GM23248 (cell line): ENCODE measurements at regions not wholly inside any gene's neighbourhood (a gene's known extent, or its start where the extent isn't known, plus 50 kb on each side); places are given as distances from the start of the nearest gene placed in this dataset.

Source experiments
- DNase-seq: peaks from one replicate; pipeline ENCODE4 v3.0.0-alpha.2; 2015
- H2AFZ ChIP-seq: fragments of 200-600 bp; sonication (generic); 2 replicates; pipeline ENCODE4 v1.6.1; 2016; ENCODE audit warnings: antibody characterized with exemption
- H3F3A ChIP-seq: fragments of 200-600 bp; sonication (generic); 2 replicates; pipeline ENCODE4 v1.6.1; 2016; ENCODE audit warnings: mild to moderate bottlenecking, antibody characterized with exemption, mixed run types; ENCODE audit not compliant: insufficient read depth
- H3K27ac ChIP-seq: fragments of 200-600 bp; sonication (generic); 2 replicates; pipeline ENCODE4 v1.5.1; 2016; ENCODE audit warnings: mild to moderate bottlenecking
- H3K27me3 ChIP-seq: fragments of 200-600 bp; sonication (generic); replicated peaks from 2 replicates; pipeline ENCODE4 v1.6.1; 2016; ENCODE audit warnings: mild to moderate bottlenecking; ENCODE audit not compliant: insufficient read depth
- H3K36me3 ChIP-seq: fragments of 200-600 bp; sonication (generic); 2 replicates; pipeline ENCODE4 v1.6.1; 2016; ENCODE audit warnings: low read depth, mild to moderate bottlenecking
- H3K4me1 ChIP-seq: fragments of 200-600 bp; sonication (generic); 2 replicates; pipeline ENCODE4 v1.6.1; 2016; ENCODE audit warnings: mild to moderate bottlenecking; ENCODE audit not compliant: insufficient read depth
- H3K4me2 ChIP-seq: fragments of 200-600 bp; sonication (generic); one replicate; pipeline ENCODE4 v1.6.1; 2016; ENCODE audit warnings: mild to moderate bottlenecking; ENCODE audit not compliant: unreplicated experiment
- H3K4me3 ChIP-seq: fragments of 200-600 bp; sonication (generic); 2 replicates; pipeline ENCODE4 v1.5.1; 2016; ENCODE audit warnings: mild to moderate bottlenecking
- H3K79me2 ChIP-seq: fragments of 200-600 bp; sonication (generic); 2 replicates; pipeline ENCODE4 v1.6.1; 2016; ENCODE audit warnings: mild to moderate bottlenecking; ENCODE audit not compliant: insufficient read depth
- H3K9ac ChIP-seq: fragments of 200-600 bp; sonication (generic); 2 replicates; pipeline ENCODE4 v1.6.1; 2016; ENCODE audit warnings: mild to moderate bottlenecking
- H3K9me2 ChIP-seq: fragments of 200-600 bp; sonication (generic); 2 replicates; pipeline ENCODE4 v1.6.1; 2016; ENCODE audit warnings: mixed run types, mild to moderate bottlenecking, moderate library complexity; ENCODE audit not compliant: insufficient read depth
- H3K9me3 ChIP-seq: fragments of 200-600 bp; sonication (generic); one replicate; pipeline ENCODE4 v1.6.1; 2017; ENCODE audit warnings: low read depth
- H4K20me1 ChIP-seq: fragments of 200-600 bp; sonication (generic); 2 replicates; pipeline ENCODE4 v1.6.0; 2016; ENCODE audit not compliant: insufficient read depth
- EZH2 ChIP-seq: fragments of 200-600 bp; sonication (generic); IDR thresholded peaks from 2 replicates; pipeline ENCODE4 v1.6.1; 2018; ENCODE audit warnings: antibody characterized with exemption, mild to moderate bottlenecking; ENCODE audit not compliant: insufficient read depth, poor library complexity, severe bottlenecking
- EZH2phosphoT487 ChIP-seq: fragments of 200-600 bp; sonication (generic); IDR thresholded peaks from 2 replicates; pipeline ENCODE4 v1.6.1; 2018; ENCODE audit warnings: antibody characterized with exemption, moderate library complexity, mild to moderate bottlenecking, low read depth; ENCODE audit not compliant: insufficient read depth
- WGBS, 2 experiments: methylation state at CpG; one replicate each; pipeline ENCODE4 v1.1.6; 2015 to 2017; ENCODE audit warnings: low lambda C conversion rate in 2 of 2, low coverage in 1 of 2; ENCODE audit errors: missing lambda C conversion rate in 2 of 2; 5-methylcytosine and 5-hydroxymethylcytosine counted together
- in situ Hi-C: fragments of 300-500 bp; cut with MboI; formaldehyde crosslinking; loops from 2 replicates; pipeline ENCODE4 v1.15.0; 2020

GRCh38 chr1:82830690-82831380, 1030.1 kb downstream of the ADGRL2 start:
- in situ Hi-C loops, result no loop called here
- no peak overlapping the region for H3K4me3 ChIP-seq
- no peaks in the 10 kb centered on the region for H4K20me1 ChIP-seq
- no peak for DNase-seq
- no peak for TF ChIP-seq EZH2phosphoT487
- no peak for TF ChIP-seq EZH2
- H2AFZ ChIP-seq, result no peak overlapping the region
- no peak overlapping the region for H3K9ac ChIP-seq
- H3K79me2 ChIP-seq, result no peaks in the 10 kb centered on the region
- H3K27ac ChIP-seq, result no peak overlapping the region
- no peaks in the 10 kb centered on the region for H3K9me3 ChIP-seq
- H3K4me1 ChIP-seq, result no peaks in the 10 kb centered on the region
- H3F3A ChIP-seq, result no peaks in the 10 kb centered on the region
- H3K36me3 ChIP-seq, result no peaks in the 10 kb centered on the region
- no peak overlapping the region for H3K4me2 ChIP-seq
- no peaks in the 10 kb centered on the region for H3K9me2 ChIP-seq
- H3K27me3 ChIP-seq, result no peaks in the 10 kb centered on the region
- 90 to 93% methylated on average over 6 of the region's 6 CpGs for WGBS, 2 experiments

GRCh38 chr1:82829527-82829926, 1028.8 kb downstream of the ADGRL2 start:
- no peaks in the 10 kb centered on the region for H3K27me3 ChIP-seq
- no peaks in the 10 kb centered on the region for H3K4me1 ChIP-seq
- no peaks in the 10 kb centered on the region for H3K36me3 ChIP-seq
- no peaks in the 10 kb centered on the region for H4K20me1 ChIP-seq
- TF ChIP-seq EZH2phosphoT487, result no peak
- no peak for TF ChIP-seq EZH2
- H3F3A ChIP-seq, result no peaks in the 10 kb centered on the region
- no peak overlapping the region for H2AFZ ChIP-seq
- H3K4me2 ChIP-seq, result no peak overlapping the region
- WGBS, 2 experiments, result 60 to 73% methylated on average over 1 of the region's 1 CpG
- no peak overlapping the region for H3K4me3 ChIP-seq
- H3K9me2 ChIP-seq, result no peaks in the 10 kb centered on the region
- H3K9ac ChIP-seq, result no peak overlapping the region
- in situ Hi-C loops, result no loop called here
- H3K9me3 ChIP-seq, result no peaks in the 10 kb centered on the region
- no peaks in the 10 kb centered on the region for H3K79me2 ChIP-seq
- no peak for DNase-seq
- H3K27ac ChIP-seq, result no peak overlapping the region

GRCh38 chr1:82823876-82824275, 1023.1 kb downstream of the ADGRL2 start:
- H3K79me2 ChIP-seq, result no peaks in the 10 kb centered on the region
- no peaks in the 10 kb centered on the region for H3K9me3 ChIP-seq
- no peak for DNase-seq
- no peaks in the 10 kb centered on the region for H4K20me1 ChIP-seq
- no peak overlapping the region for H2AFZ ChIP-seq
- no peak overlapping the region for H3K4me2 ChIP-seq
- no peaks in the 10 kb centered on the region for H3K36me3 ChIP-seq
- H3K4me1 ChIP-seq, result no peaks in the 10 kb centered on the region
- H3K27ac ChIP-seq, result no peak overlapping the region
- no peaks in the 10 kb centered on the region for H3F3A ChIP-seq
- H3K4me3 ChIP-seq, result no peak overlapping the region
- no peaks in the 10 kb centered on the region for H3K9me2 ChIP-seq
- in situ Hi-C loops, result no loop called here
- no peak for TF ChIP-seq EZH2phosphoT487
- TF ChIP-seq EZH2, result no peak
- H3K9ac ChIP-seq, result no peak overlapping the region
- 91 to 97% methylated on average over 3 of the region's 3 CpGs for WGBS, 2 experiments
- H3K27me3 ChIP-seq, result no peaks in the 10 kb centered on the region

- H3K9me2 ChIP-seq, result no peaks in the 10 kb centered on the region
- DNase-seq, result no peak
- H3F3A ChIP-seq, result no peaks in the 10 kb centered on the region
- no peak overlapping the region for H3K4me3 ChIP-seq
- no peaks in the 10 kb centered on the region for H3K4me1 ChIP-seq
- H3K79me2 ChIP-seq, result no peaks in the 10 kb centered on the region
- WGBS, 2 experiments, result 91 to 94% methylated on average over 3 of the region's 3 CpGs
- H3K9ac ChIP-seq, result no peak overlapping the region
- no peak overlapping the region for H2AFZ ChIP-seq
- H3K4me2 ChIP-seq, result no peak overlapping the region
- in situ Hi-C loops, result no loop called here
- TF ChIP-seq EZH2 (no peak), EZH2phosphoT487 (no peak)
- no peaks in the 10 kb centered on the region for H3K27me3 ChIP-seq
- no peaks in the 10 kb centered on the region for H3K9me3 ChIP-seq
- no peak overlapping the region for H3K27ac ChIP-seq
- no peaks in the 10 kb centered on the region for H4K20me1 ChIP-seq
- no peaks in the 10 kb centered on the region for H3K36me3 ChIP-seq
Observed at GRCh38 chr1:82820816-82821215, 1020.1 kb downstream of the ADGRL2 start.

- Histone ChIP-seq H3K9me3 (no peaks in the 10 kb centered on the region), H4K20me1 (no peaks in the 10 kb centered on the region), H3K4me2 (peak overlapping the region; percentile 14), H2AFZ (peak overlapping the region; percentile 57; the same call in 1 of the 2 replicates), H3K36me3 (no peaks in the 10 kb centered on the region), H3K27me3 (no peaks in the 10 kb centered on the region), H3F3A (no peaks in the 10 kb centered on the region), H3K79me2 (no peaks in the 10 kb centered on the region), H3K4me1 (no peaks in the 10 kb centered on the region), H3K9me2 (no peaks in the 10 kb centered on the region), H3K4me3 (no peak overlapping the region), H3K27ac (no peak overlapping the region), H3K9ac (no peak overlapping the region)
- no peak for DNase-seq
- TF ChIP-seq EZH2phosphoT487, result no peak
- TF ChIP-seq EZH2, result no peak
- in situ Hi-C loops, result no loop called here
- 27 to 32% methylated on average over 1 of the region's 1 CpG for WGBS, 2 experiments
Observed at GRCh38 chr1:82819234-82819633, 1018.5 kb downstream of the ADGRL2 start.
